ENCODE measurements at regions not wholly inside any gene's neighbourhood (a gene's known extent, or its start where the extent isn't known, plus 50 kb on each side); places are given as distances from the start of the nearest gene placed in this dataset.

- no peak overlapping the region for H3K4me3 ChIP-seq (ENCODE audit: control insufficient read depth in 1 of 7, extremely low read depth in 1 of 7, insufficient read depth in 4 of 7, low read depth in 2 of 7, low read length in 6 of 7)
- no peak overlapping the region for H3K27ac ChIP-seq (ENCODE audit: insufficient read depth in 1 of 2, low read depth in 1 of 2, low read length in 2 of 2, poor library complexity in 1 of 2, severe bottlenecking in 2 of 2)
- H3K9me3 ChIP-seq (ENCODE audit: control extremely low read depth in 1 of 5, control insufficient read depth in 4 of 5, insufficient read depth in 2 of 5, low read depth in 1 of 5, low read length in 4 of 5), result no peaks in the 10 kb centered on the region
- no peaks in the 10 kb centered on the region for H3K27me3 ChIP-seq (replicated peaks in 2 of 5; ENCODE audit: control insufficient read depth in 4 of 5, insufficient read depth in 5 of 5, low read length in 4 of 5)
- H3K4me1 ChIP-seq (ENCODE audit: control extremely low read depth in 1 of 4, control insufficient read depth in 4 of 4, insufficient read depth in 4 of 4, low read length in 3 of 4), result peaks cover 0 to 13% (median 1%) of the 10 kb centered on the region in 4 experiments
- no peak for DNase-seq
- ChIA-PET CTCF (interaction anchor here (0.9 kb wide), 1 partner anchor 127 kb away, joined by 3 read pairs; no protein-coding TSS in a partner anchor), POLR2A (no interaction called here)
- no peaks in the 10 kb centered on the region for H3K36me3 ChIP-seq (ENCODE audit: control insufficient read depth in 4 of 4, insufficient read depth in 4 of 4, low read length in 3 of 4)
- no CpG with 5 or more reads among the region's 1 CpG for WGBS (ENCODE audit: insufficient coverage)
Measured at GRCh38 chr1:157442065-157442464, 110.2 kb downstream of the FCRL5 start.

DNA sequence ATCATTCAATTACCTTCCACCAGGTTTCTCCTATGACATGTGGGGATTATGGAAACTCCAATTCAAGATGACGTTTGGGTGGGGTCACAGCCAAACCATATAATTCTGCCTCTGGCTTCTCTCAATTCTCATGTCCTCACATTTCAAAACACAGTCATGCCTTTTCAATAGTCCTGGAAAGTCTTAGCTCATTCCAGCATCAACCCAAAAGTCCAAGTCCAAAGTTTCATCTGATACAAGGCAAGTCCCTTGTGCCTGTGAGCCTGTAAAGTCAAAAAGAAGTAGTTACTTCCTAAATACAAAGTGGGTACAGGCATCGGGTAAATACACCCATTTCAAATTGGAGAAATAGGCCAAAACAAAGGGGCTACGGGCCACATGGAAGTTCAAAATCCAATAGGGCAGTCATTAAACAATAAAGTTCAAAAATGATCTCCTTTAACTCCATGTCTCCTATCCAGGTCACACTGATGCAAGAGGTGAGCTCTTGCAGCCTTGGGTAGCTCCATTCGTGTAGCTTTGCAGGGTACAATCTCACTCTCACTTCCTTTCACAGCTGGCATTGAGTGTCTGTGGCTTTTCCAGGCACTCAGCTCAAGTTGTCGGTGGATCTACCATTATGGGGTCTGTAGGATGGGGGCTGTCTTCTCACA is 112.9 kb downstream of the FCRL5 start:
- Histone ChIP-seq H3K4me3 (ENCODE audit: control insufficient read depth in 1 of 7, extremely low read depth in 1 of 7, insufficient read depth in 4 of 7, low read depth in 2 of 7, low read length in 6 of 7) (no peak overlapping the region), H3K27me3 (replicated peaks in 2 of 5; ENCODE audit: control insufficient read depth in 4 of 5, insufficient read depth in 5 of 5, low read length in 4 of 5) (no peaks in the 10 kb centered on the region), H3K27ac (ENCODE audit: insufficient read depth in 1 of 2, low read depth in 1 of 2, low read length in 2 of 2, poor library complexity in 1 of 2, severe bottlenecking in 2 of 2) (no peak overlapping the region), H3K9me3 (ENCODE audit: control extremely low read depth in 1 of 5, control insufficient read depth in 4 of 5, insufficient read depth in 2 of 5, low read depth in 1 of 5, low read length in 4 of 5) (no peaks in the 10 kb centered on the region), H3K36me3 (ENCODE audit: control insufficient read depth in 4 of 4, insufficient read depth in 4 of 4, low read length in 3 of 4) (no peaks in the 10 kb centered on the region), H3K4me1 (ENCODE audit: control extremely low read depth in 1 of 4, control insufficient read depth in 4 of 4, insufficient read depth in 4 of 4, low read length in 3 of 4) (peaks cover 0 to 13% (median 1%) of the 10 kb centered on the region in 4 experiments)
- POLR2A ChIA-PET, result no interaction called here
- no peak for DNase-seq
- CTCF ChIA-PET, result no interaction called here
- WGBS (ENCODE audit: insufficient coverage), result 98% methylated on average over 5 of the region's 5 CpGs

DNA sequence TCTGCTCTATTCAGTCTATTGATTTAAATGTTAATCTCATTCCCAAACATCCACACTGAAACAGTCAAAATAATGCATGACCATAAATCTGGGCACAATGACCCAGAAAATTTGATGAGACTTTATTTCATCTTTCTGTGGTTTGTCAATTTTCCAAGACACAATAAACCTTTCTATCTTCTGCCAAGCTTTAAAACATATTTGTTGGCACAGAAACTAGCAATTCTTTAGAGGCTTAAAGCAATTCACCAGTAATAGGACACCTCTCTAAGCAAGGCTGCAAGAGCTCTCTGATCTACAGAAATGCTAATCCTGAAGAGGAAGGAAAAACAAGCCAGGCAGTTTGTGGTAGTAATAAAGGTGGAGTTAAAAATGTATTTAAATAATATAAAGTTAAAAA is 113.7 kb downstream of the FCRL5 start:
- Histone ChIP-seq H3K27ac (ENCODE audit: insufficient read depth in 1 of 2, low read depth in 1 of 2, low read length in 2 of 2, poor library complexity in 1 of 2, severe bottlenecking in 2 of 2) (no peak overlapping the region), H3K36me3 (ENCODE audit: control insufficient read depth in 4 of 4, insufficient read depth in 4 of 4, low read length in 3 of 4) (no peaks in the 10 kb centered on the region), H3K27me3 (replicated peaks in 2 of 5; ENCODE audit: control insufficient read depth in 4 of 5, insufficient read depth in 5 of 5, low read length in 4 of 5) (no peaks in the 10 kb centered on the region), H3K4me1 (ENCODE audit: control extremely low read depth in 1 of 4, control insufficient read depth in 4 of 4, insufficient read depth in 4 of 4, low read length in 3 of 4) (peaks cover 0 to 13% (median 1%) of the 10 kb centered on the region in 4 experiments), H3K4me3 (ENCODE audit: control insufficient read depth in 1 of 7, extremely low read depth in 1 of 7, insufficient read depth in 4 of 7, low read depth in 2 of 7, low read length in 6 of 7) (no peak overlapping the region), H3K9me3 (ENCODE audit: control extremely low read depth in 1 of 5, control insufficient read depth in 4 of 5, insufficient read depth in 2 of 5, low read depth in 1 of 5, low read length in 4 of 5) (no peaks in the 10 kb centered on the region)
- CTCF ChIA-PET, result no interaction called here
- DNase-seq, result no peak
- POLR2A ChIA-PET, result no interaction called here

GRCh38 chr1:157438146-157438545 is 114.2 kb downstream of the FCRL5 start:
- H3K36me3 ChIP-seq (ENCODE audit: control insufficient read depth in 4 of 4, insufficient read depth in 4 of 4, low read length in 3 of 4), result no peaks in the 10 kb centered on the region
- DNase-seq, result no peak
- H3K27ac ChIP-seq (ENCODE audit: insufficient read depth in 1 of 2, low read depth in 1 of 2, low read length in 2 of 2, poor library complexity in 1 of 2, severe bottlenecking in 2 of 2), result no peak overlapping the region
- POLR2A ChIA-PET, result no interaction called here
- CTCF ChIA-PET, result interaction anchor here (0.8 kb wide), 1 partner anchor 9 kb away, joined by 3 read pairs; no protein-coding TSS in a partner anchor
- H3K27me3 ChIP-seq (replicated peaks in 2 of 5; ENCODE audit: control insufficient read depth in 4 of 5, insufficient read depth in 5 of 5, low read length in 4 of 5), result no peaks in the 10 kb centered on the region
- H3K4me3 ChIP-seq (ENCODE audit: control insufficient read depth in 1 of 7, extremely low read depth in 1 of 7, insufficient read depth in 4 of 7, low read depth in 2 of 7, low read length in 6 of 7), result no peak overlapping the region
- peaks cover 0 to 13% (median 1%) of the 10 kb centered on the region in 4 experiments for H3K4me1 ChIP-seq (ENCODE audit: control extremely low read depth in 1 of 4, control insufficient read depth in 4 of 4, insufficient read depth in 4 of 4, low read length in 3 of 4)
- no peaks in the 10 kb centered on the region for H3K9me3 ChIP-seq (ENCODE audit: control extremely low read depth in 1 of 5, control insufficient read depth in 4 of 5, insufficient read depth in 2 of 5, low read depth in 1 of 5, low read length in 4 of 5)
- no CpG with 5 or more reads among the region's 1 CpG for WGBS (ENCODE audit: insufficient coverage)

DNA sequence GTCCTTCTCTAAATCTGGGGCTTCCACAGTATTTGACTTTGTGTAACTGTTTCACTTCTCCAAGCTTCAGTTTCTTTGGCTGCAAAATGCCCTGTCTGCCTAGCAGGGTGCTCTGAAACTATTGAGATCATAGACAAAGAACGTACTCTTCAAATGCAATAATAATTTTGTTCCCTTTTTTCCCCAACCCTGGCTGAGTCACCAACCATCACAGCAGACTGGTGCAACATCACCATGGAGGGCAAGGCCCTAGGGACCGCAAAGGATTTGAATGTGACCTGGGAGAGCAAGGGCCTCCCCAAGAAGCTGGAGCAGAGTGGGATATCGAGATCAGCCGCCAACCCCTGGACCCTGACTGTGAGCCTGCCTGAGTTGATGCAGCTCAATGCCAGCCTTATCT is 115.0 kb downstream of the FCRL5 start:
- peak in 2 of 3 donors; percentile 5 to 15 for DNase-seq
- H3K4me1 ChIP-seq (ENCODE audit: control extremely low read depth in 1 of 4, control insufficient read depth in 4 of 4, insufficient read depth in 4 of 4, low read length in 3 of 4), result peaks cover 0 to 13% (median 1%) of the 10 kb centered on the region in 4 experiments
- WGBS (ENCODE audit: insufficient coverage), result 78% methylated on average over 4 of the region's 4 CpGs
- H3K27ac ChIP-seq (ENCODE audit: insufficient read depth in 1 of 2, low read depth in 1 of 2, low read length in 2 of 2, poor library complexity in 1 of 2, severe bottlenecking in 2 of 2), result no peak overlapping the region
- H3K27me3 ChIP-seq (replicated peaks in 2 of 5; ENCODE audit: control insufficient read depth in 4 of 5, insufficient read depth in 5 of 5, low read length in 4 of 5), result no peaks in the 10 kb centered on the region
- POLR2A ChIA-PET, result no interaction called here
- H3K4me3 ChIP-seq (ENCODE audit: control insufficient read depth in 1 of 7, extremely low read depth in 1 of 7, insufficient read depth in 4 of 7, low read depth in 2 of 7, low read length in 6 of 7), result no peak overlapping the region
- CTCF ChIA-PET, result interaction anchor here (0.8 kb wide), 1 partner anchor 10 kb away, joined by 3 read pairs; no protein-coding TSS in a partner anchor
- H3K36me3 ChIP-seq (ENCODE audit: control insufficient read depth in 4 of 4, insufficient read depth in 4 of 4, low read length in 3 of 4), result no peaks in the 10 kb centered on the region
- H3K9me3 ChIP-seq (ENCODE audit: control extremely low read depth in 1 of 5, control insufficient read depth in 4 of 5, insufficient read depth in 2 of 5, low read depth in 1 of 5, low read length in 4 of 5), result no peaks in the 10 kb centered on the region

DNA sequence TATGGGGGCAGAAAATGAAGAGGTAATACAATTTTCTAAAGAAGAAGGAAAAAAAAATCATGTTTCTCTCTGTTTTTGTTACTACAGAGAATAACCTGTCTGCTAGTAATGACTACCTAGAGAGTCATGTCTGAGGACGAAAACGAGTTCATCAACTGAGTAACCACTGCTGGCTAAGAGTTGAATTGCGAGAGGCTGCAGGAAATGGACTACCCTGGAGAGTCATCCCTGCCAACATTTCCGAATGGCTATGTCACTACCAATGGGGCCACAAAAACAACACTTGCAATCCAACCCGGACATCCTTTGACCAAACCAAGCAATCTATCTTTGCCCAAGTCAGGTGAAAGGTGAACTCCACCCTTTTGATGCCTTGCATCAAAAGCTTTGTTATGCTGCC is 120.6 kb downstream of the FCRL5 start:
- H3K9me3 ChIP-seq (ENCODE audit: control extremely low read depth in 1 of 5, control insufficient read depth in 4 of 5, insufficient read depth in 2 of 5, low read depth in 1 of 5, low read length in 4 of 5), result no peaks in the 10 kb centered on the region
- ChIA-PET POLR2A (no interaction called here), CTCF (interaction anchor here (1.8 kb wide), 1 partner anchor 17 kb away, joined by 4 read pairs; no protein-coding TSS in a partner anchor)
- H3K4me1 ChIP-seq (ENCODE audit: control extremely low read depth in 1 of 4, control insufficient read depth in 4 of 4, insufficient read depth in 4 of 4, low read length in 3 of 4), result no peaks in the 10 kb centered on the region
- H3K4me3 ChIP-seq (ENCODE audit: control insufficient read depth in 1 of 7, extremely low read depth in 1 of 7, insufficient read depth in 4 of 7, low read depth in 2 of 7, low read length in 6 of 7), result no peak overlapping the region
- no peaks in the 10 kb centered on the region for H3K36me3 ChIP-seq (ENCODE audit: control insufficient read depth in 4 of 4, insufficient read depth in 4 of 4, low read length in 3 of 4)
- DNase-seq, result no peak
- H3K27ac ChIP-seq (ENCODE audit: insufficient read depth in 1 of 2, low read depth in 1 of 2, low read length in 2 of 2, poor library complexity in 1 of 2, severe bottlenecking in 2 of 2), result no peak overlapping the region
- 100% methylated on average over 5 of the region's 5 CpGs for WGBS (ENCODE audit: insufficient coverage)
- no peaks in the 10 kb centered on the region for H3K27me3 ChIP-seq (replicated peaks in 2 of 5; ENCODE audit: control insufficient read depth in 4 of 5, insufficient read depth in 5 of 5, low read length in 4 of 5)

DNA sequence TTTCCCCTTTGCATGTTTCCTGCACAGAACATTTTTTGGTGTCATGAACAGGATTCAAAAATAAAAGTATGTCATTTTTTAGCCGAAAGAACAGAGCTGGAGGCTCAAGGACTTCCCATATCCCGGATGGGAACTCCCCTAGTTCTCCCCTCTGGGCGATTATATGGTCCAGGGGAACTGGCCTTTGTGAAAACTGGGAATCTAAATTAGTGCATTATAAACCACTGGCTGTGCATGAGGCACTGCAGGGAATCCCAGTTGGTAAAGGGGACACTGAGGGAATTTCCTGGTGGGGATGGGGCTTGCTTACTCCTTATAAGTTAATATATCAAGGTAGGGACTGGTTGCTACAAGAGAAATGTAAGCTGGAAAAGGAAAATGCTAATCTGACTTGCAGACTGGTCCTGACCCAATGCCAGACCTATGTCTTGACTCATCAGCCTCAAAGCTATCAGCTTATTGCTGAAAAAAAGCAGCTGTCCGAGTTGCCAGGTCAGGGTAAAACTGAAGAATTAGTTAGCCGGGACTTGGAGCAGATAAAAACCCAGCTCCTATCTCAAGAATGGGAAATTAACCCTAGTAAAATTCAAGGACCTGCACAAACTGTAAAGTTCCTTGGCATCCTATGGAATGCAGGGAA is 122.6 kb downstream of the FCRL5 start:
- H3K27me3 ChIP-seq (replicated peaks in 2 of 5; ENCODE audit: control insufficient read depth in 4 of 5, insufficient read depth in 5 of 5, low read length in 4 of 5), result no peaks in the 10 kb centered on the region
- ChIA-PET CTCF (interaction anchor here (0.7 to 1.8 kb wide), 4 partner anchors 15 to 100 kb away, joined by 3 to 4 read pairs (median 3); no protein-coding TSS in a partner anchor), POLR2A (no interaction called here)
- H3K4me1 ChIP-seq (ENCODE audit: control extremely low read depth in 1 of 4, control insufficient read depth in 4 of 4, insufficient read depth in 4 of 4, low read length in 3 of 4), result peaks cover 0 to 2% (median 0%) of the 10 kb centered on the region in 4 experiments
- WGBS (ENCODE audit: insufficient coverage), result 97% methylated on average over 4 of the region's 5 CpGs
- no peak for DNase-seq
- H3K9me3 ChIP-seq (ENCODE audit: control extremely low read depth in 1 of 5, control insufficient read depth in 4 of 5, insufficient read depth in 2 of 5, low read depth in 1 of 5, low read length in 4 of 5), result no peaks in the 10 kb centered on the region
- H3K36me3 ChIP-seq (ENCODE audit: control insufficient read depth in 4 of 4, insufficient read depth in 4 of 4, low read length in 3 of 4), result no peaks in the 10 kb centered on the region
- H3K27ac ChIP-seq (ENCODE audit: insufficient read depth in 1 of 2, low read depth in 1 of 2, low read length in 2 of 2, poor library complexity in 1 of 2, severe bottlenecking in 2 of 2), result no peak overlapping the region
- H3K4me3 ChIP-seq (ENCODE audit: control insufficient read depth in 1 of 7, extremely low read depth in 1 of 7, insufficient read depth in 4 of 7, low read depth in 2 of 7, low read length in 6 of 7), result no peak overlapping the region

Data from common myeloid progenitor, CD34-positive (primary cell).